Chondrocyte (in vitro differentiated cells): ENCODE measurements at regions not wholly inside any gene's neighbourhood (a gene's known extent, or its start where the extent isn't known, plus 50 kb on each side); places are given as distances from the start of the nearest gene placed in this dataset.
A peak's percentile ranks its signal among the peaks of the same experiment; 100 is the strongest.

ENCODE experiments used
- DNase-seq: peaks from one replicate; pipeline ENCODE4 v3.0.0; 2021; ENCODE audit warnings: mixed read lengths, low spot score
- H3K27ac Mint-ChIP-seq: one replicate; pipeline ENCODE4 v1.8.0; 2021; ENCODE audit warnings: mild to moderate bottlenecking, moderate library complexity, mixed read lengths; ENCODE audit not compliant: unreplicated experiment
- H3K27me3 Mint-ChIP-seq: 2 replicates; pipeline ENCODE4 v1.8.0; 2021; ENCODE audit warnings: low read depth, mixed read lengths
- H3K36me3 Mint-ChIP-seq: 2 replicates; pipeline ENCODE4 v1.8.0; 2021; ENCODE audit warnings: low read depth, mixed read lengths
- H3K4me1 Mint-ChIP-seq: 2 replicates; pipeline ENCODE4 v1.8.0; 2021; ENCODE audit warnings: low read depth, mild to moderate bottlenecking, mixed read lengths
- H3K4me3 Mint-ChIP-seq: one replicate; pipeline ENCODE4 v1.8.0; 2021; ENCODE audit warnings: mild to moderate bottlenecking, moderate library complexity, mixed read lengths; ENCODE audit not compliant: unreplicated experiment
- H3K9me3 Mint-ChIP-seq: 2 replicates; pipeline ENCODE4 v1.8.0; 2021; ENCODE audit warnings: low read depth, mixed read lengths
- TF ChIP-seq, protein P1 (sequence below): fragments of 200-600 bp; sonication (generic); IDR thresholded peaks from 2 replicates; pipeline ENCODE4 v1.5.0; 2021; ENCODE audit warnings: antibody characterized with exemption, mild to moderate bottlenecking, moderate library complexity

DNA sequence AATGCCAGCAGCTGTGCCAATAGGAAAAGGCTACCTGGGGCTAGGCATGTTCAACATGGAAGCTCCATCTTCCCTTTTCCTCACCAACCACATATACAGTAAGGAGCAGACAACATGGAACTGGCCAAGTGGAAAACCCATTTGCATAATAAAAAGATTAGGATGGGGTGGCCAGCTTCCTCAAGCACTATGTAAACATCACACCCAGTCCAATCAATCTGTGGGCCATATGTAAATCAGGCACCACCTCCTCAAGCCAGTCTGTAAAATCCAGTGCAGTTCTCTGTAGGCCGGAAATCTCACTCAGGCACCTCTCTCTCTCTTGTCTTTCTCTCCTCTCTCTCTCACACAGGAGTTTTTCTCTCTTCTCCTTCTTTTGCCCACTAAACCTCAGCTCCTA lies 360.2 kb upstream of the GRIA1 start:
- Mint-ChIP-seq H3K9me3 (peaks cover 2% of the 10 kb centered on the region), H3K4me3 (no peak overlapping the region), H3K36me3 (no peaks in the 10 kb centered on the region), H3K27ac (no peak overlapping the region), H3K27me3 (peaks cover 10% of the 10 kb centered on the region), H3K4me1 (no peaks in the 10 kb centered on the region)
- TF ChIP-seq, protein P1, sequence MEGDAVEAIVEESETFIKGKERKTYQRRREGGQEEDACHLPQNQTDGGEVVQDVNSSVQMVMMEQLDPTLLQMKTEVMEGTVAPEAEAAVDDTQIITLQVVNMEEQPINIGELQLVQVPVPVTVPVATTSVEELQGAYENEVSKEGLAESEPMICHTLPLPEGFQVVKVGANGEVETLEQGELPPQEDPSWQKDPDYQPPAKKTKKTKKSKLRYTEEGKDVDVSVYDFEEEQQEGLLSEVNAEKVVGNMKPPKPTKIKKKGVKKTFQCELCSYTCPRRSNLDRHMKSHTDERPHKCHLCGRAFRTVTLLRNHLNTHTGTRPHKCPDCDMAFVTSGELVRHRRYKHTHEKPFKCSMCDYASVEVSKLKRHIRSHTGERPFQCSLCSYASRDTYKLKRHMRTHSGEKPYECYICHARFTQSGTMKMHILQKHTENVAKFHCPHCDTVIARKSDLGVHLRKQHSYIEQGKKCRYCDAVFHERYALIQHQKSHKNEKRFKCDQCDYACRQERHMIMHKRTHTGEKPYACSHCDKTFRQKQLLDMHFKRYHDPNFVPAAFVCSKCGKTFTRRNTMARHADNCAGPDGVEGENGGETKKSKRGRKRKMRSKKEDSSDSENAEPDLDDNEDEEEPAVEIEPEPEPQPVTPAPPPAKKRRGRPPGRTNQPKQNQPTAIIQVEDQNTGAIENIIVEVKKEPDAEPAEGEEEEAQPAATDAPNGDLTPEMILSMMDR: no peak
- DNase-seq: no peak

DNA sequence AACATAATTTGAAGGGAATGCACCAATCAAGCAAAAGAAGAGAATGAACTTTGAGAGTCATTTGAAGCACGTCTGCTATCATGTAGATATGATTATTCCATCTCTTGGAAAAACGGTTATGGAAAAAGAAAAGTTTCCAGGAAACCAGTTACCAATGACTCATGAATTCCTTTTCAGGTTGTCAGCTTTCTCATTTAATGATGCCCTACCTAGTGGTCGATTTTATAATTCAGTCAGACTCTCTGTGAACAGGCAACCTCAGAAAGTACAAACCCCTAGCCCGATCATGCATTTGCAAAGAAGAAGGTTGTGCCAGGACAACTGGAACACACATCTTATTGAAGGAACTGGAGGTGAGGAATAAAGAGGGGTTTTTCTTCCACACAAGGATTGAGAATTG lies 355.1 kb upstream of the GRIA1 start:
- H3K4me1 Mint-ChIP-seq: no peaks in the 10 kb centered on the region
- H3K36me3 Mint-ChIP-seq: no peaks in the 10 kb centered on the region
- H3K9me3 Mint-ChIP-seq: peaks cover 2% of the 10 kb centered on the region
- no peak for DNase-seq
- H3K4me3 Mint-ChIP-seq: no peak overlapping the region
- H3K27ac Mint-ChIP-seq: no peak overlapping the region
- TF ChIP-seq, protein P1: no peak
- peaks cover 10% of the 10 kb centered on the region for H3K27me3 Mint-ChIP-seq

DNA sequence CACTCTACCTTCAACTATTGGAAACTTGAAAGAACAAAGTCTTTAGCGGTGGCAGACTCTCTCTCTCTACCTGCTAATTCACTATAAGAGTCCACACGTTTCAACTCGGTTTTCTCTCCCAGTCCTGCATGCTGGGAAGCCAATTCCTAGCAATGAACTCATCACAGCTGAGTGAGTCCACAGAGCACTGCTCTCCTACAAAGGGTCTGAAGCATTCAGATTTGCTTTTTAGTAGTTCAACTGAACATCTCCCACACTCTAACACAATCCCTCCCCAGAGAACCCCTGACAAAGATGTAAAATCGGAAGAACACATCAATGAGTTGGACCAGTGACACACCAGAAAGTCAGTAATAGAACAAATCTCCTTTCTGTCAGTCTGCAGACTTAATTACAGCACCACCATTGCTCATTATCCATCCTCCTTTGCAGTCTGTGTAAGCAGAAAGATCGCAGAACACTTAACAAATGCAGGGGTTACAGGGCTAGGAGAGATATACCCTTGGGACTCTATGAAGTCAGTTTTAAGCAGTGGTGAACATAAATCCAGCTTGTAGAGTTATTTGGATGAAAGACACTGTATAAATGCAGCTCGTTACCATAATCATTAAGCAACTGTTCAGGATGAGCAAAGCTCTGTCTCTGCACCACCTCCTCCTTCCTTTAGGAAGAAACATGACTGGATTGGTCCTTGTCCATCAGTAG lies 353.4 kb upstream of the GRIA1 start:
- Mint-ChIP-seq H3K27ac (no peak overlapping the region), H3K4me3 (no peak overlapping the region), H3K9me3 (no peaks in the 10 kb centered on the region), H3K27me3 (peaks cover 8% of the 10 kb centered on the region), H3K36me3 (no peaks in the 10 kb centered on the region), H3K4me1 (no peaks in the 10 kb centered on the region)
- TF ChIP-seq, protein P1: no peak
- no peak for DNase-seq

- peaks cover 15% of the 10 kb centered on the region for H3K27me3 Mint-ChIP-seq
- H3K36me3 Mint-ChIP-seq: no peaks in the 10 kb centered on the region
- TF ChIP-seq, protein P1: peak; percentile 67
- DNase-seq: no peak
- H3K9me3 Mint-ChIP-seq: peaks cover 24% of the 10 kb centered on the region
- H3K4me1 Mint-ChIP-seq: no peaks in the 10 kb centered on the region
- no peak overlapping the region for H3K27ac Mint-ChIP-seq
- no peak overlapping the region for H3K4me3 Mint-ChIP-seq
Measured at GRCh38 chr5:153147891-153148623, 342.4 kb upstream of the GRIA1 start.

DNA sequence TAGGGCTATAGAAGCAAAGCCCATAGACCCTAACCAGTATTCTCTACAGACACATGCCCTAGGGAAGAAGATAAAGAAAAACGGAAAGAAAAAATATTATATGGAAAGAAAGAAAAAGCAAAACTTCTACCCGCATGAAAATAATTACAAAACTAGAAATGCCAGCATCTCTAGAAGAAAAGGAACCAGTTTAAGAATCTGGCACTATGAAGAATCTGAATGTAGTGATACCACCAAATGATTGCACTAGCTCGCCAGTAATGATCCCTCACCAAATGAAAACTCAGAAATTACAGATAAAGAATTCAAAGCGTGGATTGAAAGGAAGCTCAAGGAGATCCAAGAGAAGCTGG lies 341.9 kb upstream of the GRIA1 start:
- Mint-ChIP-seq H3K36me3 (no peaks in the 10 kb centered on the region), H3K4me1 (no peaks in the 10 kb centered on the region), H3K27ac (no peak overlapping the region), H3K4me3 (no peak overlapping the region), H3K9me3 (peaks cover 23% of the 10 kb centered on the region), H3K27me3 (peaks cover 15% of the 10 kb centered on the region)
- TF ChIP-seq, protein P1: peak; percentile 33
- no peak for DNase-seq
